ENCODE measurements at regions not wholly inside any gene's neighbourhood (a gene's known extent, or its start where the extent isn't known, plus 50 kb on each side); places are given as distances from the start of the nearest gene placed in this dataset.

- TF ChIP-seq CTCF (IDR thresholded peaks at IDR 0.05) (no peak), EZH2 (IDR thresholded peaks at IDR 0.05; ENCODE audit: borderline replicate concordance, insufficient read depth, low read depth, low read length, poor library complexity, severe bottlenecking) (no peak)
Observed at GRCh38 chr16:66044089-66044488, 322.4 kb upstream of the CDH5 start.
